ENCODE measurements at regions not wholly inside any gene's neighbourhood (a gene's known extent, or its start where the extent isn't known, plus 50 kb on each side); places are given as distances from the start of the nearest gene placed in this dataset.

DNA sequence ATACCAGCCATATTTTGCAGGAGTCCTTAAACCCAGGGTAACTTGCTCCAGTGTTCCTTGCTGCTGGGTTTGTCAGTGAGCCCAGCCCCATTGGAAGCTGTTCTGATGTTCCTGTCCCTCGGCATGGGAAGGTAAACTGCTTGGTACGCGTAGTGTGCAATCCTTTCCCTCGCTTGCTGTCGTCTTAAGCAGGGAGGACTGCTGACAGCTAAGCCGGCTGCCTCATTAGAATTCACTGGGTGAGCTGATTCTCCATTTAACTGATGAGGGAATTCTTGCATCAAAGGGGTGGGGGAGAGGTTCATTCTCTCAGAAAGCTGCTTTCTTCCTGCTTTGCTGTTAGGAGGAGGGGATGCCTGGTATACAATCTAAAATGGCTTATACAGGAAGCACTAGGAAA lies 164.6 kb downstream of the MID1IP1 start:
- no peak for DNase-seq (ENCODE audit: low spot score)
- Mint-ChIP-seq H3K27me3 (ENCODE audit: insufficient read depth) (no peaks in the 10 kb centered on the region), H3K9me3 (peaks cover 7% of the 10 kb centered on the region), H3K4me1 (ENCODE audit: low read depth) (peaks cover 2% of the 10 kb centered on the region), H3K36me3 (ENCODE audit: low read depth) (no peaks in the 10 kb centered on the region), H3K4me3 (no peak overlapping the region), H3K27ac (no peak overlapping the region)
- intact Hi-C loops (cut with micrococcal nuclease) = no loop called here

DNA sequence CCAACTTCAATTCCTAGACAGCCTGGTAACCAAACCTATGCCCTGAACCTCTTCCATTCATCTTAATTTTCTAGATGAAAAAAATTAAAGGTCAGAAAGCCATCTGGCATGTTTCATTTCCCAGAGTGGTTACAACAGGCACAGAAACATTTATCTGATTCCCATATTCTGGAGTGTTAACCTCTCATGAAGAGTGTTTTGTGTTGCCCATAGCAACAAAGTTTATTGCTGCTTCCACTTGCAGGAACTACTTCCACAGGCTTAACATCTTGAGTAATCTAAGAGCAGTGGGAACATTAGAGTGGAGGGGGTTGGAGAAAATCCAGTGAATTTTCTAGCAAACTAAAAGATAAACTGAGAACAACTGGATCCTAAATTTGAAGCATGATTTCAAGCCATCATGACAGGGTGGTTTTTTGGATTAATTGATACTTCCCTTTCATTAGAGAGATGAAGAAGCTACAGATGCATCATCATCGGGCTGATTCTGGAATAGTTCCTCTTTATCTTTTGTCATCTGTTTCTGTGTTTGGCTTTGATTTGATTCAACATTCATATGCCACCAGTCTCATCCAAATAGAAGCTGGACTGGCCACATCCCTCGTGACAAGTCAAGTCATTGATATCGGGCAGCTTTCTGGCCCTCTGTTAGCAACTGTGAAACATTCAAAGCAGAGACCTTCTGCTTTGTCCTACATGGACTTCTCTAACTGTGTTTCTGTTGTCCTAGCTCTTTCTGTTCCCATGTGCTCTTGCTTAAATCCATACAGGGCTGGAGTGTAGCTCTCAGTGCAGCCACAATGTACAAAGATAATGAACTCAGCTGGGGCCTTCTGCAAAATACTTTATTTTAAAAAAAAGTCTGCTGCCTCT lies 167.3 kb downstream of the MID1IP1 start:
- Mint-ChIP-seq H3K36me3 (ENCODE audit: low read depth) (no peaks in the 10 kb centered on the region), H3K9me3 (peaks cover 7% of the 10 kb centered on the region), H3K4me1 (ENCODE audit: low read depth) (peaks cover 7% of the 10 kb centered on the region), H3K4me3 (no peak overlapping the region), H3K27ac (no peak overlapping the region), H3K27me3 (ENCODE audit: insufficient read depth) (no peaks in the 10 kb centered on the region)
- intact Hi-C loops (cut with micrococcal nuclease) = no loop called here
- DNase-seq (ENCODE audit: low spot score) = no peak

DNA sequence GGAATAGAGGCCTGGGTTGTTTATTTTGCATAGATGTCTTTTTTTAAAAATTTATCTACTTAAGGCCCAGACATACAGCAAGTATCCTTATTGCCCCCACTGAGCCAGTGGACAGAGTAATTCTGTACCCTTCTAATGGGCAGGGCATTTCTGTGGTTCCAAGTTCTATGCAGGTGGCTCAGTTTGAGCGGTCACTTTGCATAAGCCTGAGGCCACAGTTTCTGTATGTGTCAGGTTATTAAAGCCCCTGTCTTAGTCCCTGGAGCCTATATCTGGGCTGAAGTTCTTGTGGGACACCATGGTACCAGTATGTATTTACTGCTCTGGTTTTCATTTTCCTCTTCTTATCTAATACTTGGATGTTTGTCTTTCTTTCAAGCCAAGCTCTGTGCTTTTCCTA lies 168.8 kb downstream of the MID1IP1 start:
- H3K4me3 Mint-ChIP-seq = no peak overlapping the region
- no peaks in the 10 kb centered on the region for H3K27me3 Mint-ChIP-seq (ENCODE audit: insufficient read depth)
- peaks cover 7% of the 10 kb centered on the region for H3K4me1 Mint-ChIP-seq (ENCODE audit: low read depth)
- no peaks in the 10 kb centered on the region for H3K36me3 Mint-ChIP-seq (ENCODE audit: low read depth)
- H3K27ac Mint-ChIP-seq = no peak overlapping the region
- no peaks in the 10 kb centered on the region for H3K9me3 Mint-ChIP-seq
- intact Hi-C loops (cut with micrococcal nuclease) = loop anchor here (5.0 kb wide), 1 partner anchor 163 kb away; no protein-coding TSS in a partner anchor
- DNase-seq (ENCODE audit: low spot score) = no peak

DNA sequence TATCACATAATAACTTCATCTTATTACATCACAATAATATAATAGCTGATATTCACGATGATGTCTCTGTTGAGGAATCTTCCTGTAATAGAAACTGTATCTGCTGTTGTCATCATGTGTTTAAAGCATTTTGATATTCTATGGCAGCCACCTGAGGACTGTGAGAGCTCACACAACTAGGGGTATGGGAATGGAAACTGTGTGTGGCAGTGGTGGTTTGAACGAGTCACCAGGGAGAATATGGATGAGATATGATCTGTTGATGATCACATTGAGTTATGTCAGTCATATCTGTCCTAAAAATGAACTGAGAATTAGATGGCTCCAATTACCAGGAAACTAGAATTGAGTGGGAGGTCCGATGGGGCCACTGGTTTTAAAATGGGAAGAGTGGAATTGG lies 169.6 kb downstream of the MID1IP1 start:
- no peak for DNase-seq (ENCODE audit: low spot score)
- Mint-ChIP-seq H3K36me3 (ENCODE audit: low read depth) (no peaks in the 10 kb centered on the region), H3K9me3 (no peaks in the 10 kb centered on the region), H3K27me3 (ENCODE audit: insufficient read depth) (no peaks in the 10 kb centered on the region), H3K27ac (no peak overlapping the region), H3K4me3 (no peak overlapping the region), H3K4me1 (ENCODE audit: low read depth) (peaks cover 7% of the 10 kb centered on the region)
- intact Hi-C loops (cut with micrococcal nuclease) = loop anchor here (5.0 kb wide), 1 partner anchor 164 kb away; no protein-coding TSS in a partner anchor

DNA sequence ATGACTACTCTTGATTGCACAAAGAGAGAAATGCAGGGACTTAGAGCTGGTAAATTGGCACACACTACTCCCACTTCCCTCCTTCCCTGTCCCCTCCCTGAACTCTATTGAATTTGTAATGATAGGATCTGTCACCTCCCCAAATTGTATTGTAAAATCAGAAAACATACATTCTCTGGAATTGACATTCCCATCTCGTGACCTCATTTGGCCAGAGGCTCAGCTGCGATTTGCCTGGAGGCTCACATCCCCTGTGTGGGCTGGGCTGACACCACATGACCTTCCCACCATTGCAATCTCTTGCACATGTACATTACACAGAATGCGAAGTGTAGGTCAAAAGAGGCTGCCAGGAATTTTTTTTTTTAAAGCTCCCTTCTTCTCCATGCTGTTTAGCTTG lies 172.1 kb downstream of the MID1IP1 start:
- H3K27me3 Mint-ChIP-seq (ENCODE audit: insufficient read depth) = no peaks in the 10 kb centered on the region
- H3K36me3 Mint-ChIP-seq (ENCODE audit: low read depth) = no peaks in the 10 kb centered on the region
- H3K4me3 Mint-ChIP-seq = no peak overlapping the region
- DNase-seq (ENCODE audit: low spot score) = no peak
- H3K4me1 Mint-ChIP-seq (ENCODE audit: low read depth) = peaks cover 7% of the 10 kb centered on the region
- H3K9me3 Mint-ChIP-seq = no peaks in the 10 kb centered on the region
- H3K27ac Mint-ChIP-seq = no peak overlapping the region
- intact Hi-C loops (cut with micrococcal nuclease) = loop anchor here (5.0 kb wide), 1 partner anchor 166 kb away; no protein-coding TSS in a partner anchor

GRCh38 chrX:38974542-38974941 lies 173.3 kb downstream of the MID1IP1 start:
- H3K9me3 Mint-ChIP-seq = no peaks in the 10 kb centered on the region
- H3K27ac Mint-ChIP-seq = no peak overlapping the region
- no peak for DNase-seq (ENCODE audit: low spot score)
- peaks cover 7% of the 10 kb centered on the region for H3K4me1 Mint-ChIP-seq (ENCODE audit: low read depth)
- H3K36me3 Mint-ChIP-seq (ENCODE audit: low read depth) = no peaks in the 10 kb centered on the region
- H3K4me3 Mint-ChIP-seq = no peak overlapping the region
- H3K27me3 Mint-ChIP-seq (ENCODE audit: insufficient read depth) = no peaks in the 10 kb centered on the region
- intact Hi-C loops (cut with micrococcal nuclease) = loop anchor here (5.0 kb wide), 1 partner anchor 167 kb away; no protein-coding TSS in a partner anchor

DNA sequence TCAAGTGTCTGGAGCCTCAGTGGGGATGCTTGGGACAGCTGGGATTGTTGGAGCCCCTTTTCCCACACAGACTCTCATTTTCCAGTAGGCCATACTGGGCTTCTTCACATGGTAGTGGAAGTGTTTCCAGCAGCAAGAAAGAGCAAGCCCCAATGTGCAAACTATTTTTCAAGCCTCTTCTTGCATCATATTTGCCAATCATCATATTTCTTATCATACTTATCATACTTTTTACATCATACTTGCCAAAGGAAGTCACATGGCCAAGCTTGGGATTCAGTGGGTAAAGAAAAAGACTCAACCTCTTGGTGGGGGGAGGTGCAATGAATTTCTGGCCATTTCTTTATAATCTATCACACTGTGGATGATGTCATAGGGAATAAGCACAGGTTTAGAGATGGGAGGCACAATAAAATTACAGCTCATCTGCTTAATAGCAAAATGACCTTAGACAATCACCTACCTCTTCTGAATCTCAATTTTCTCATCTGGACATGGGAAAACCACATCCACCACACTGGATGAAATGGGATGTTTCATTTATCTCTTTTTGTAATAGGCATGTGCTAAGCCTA lies 174.2 kb downstream of the MID1IP1 start:
- H3K27ac Mint-ChIP-seq = no peak overlapping the region
- H3K4me1 Mint-ChIP-seq (ENCODE audit: low read depth) = peaks cover 7% of the 10 kb centered on the region
- no peaks in the 10 kb centered on the region for H3K36me3 Mint-ChIP-seq (ENCODE audit: low read depth)
- no peaks in the 10 kb centered on the region for H3K27me3 Mint-ChIP-seq (ENCODE audit: insufficient read depth)
- H3K9me3 Mint-ChIP-seq = no peaks in the 10 kb centered on the region
- DNase-seq (ENCODE audit: low spot score) = no peak
- no peak overlapping the region for H3K4me3 Mint-ChIP-seq
- intact Hi-C loops (cut with micrococcal nuclease) = no loop called here

DNA sequence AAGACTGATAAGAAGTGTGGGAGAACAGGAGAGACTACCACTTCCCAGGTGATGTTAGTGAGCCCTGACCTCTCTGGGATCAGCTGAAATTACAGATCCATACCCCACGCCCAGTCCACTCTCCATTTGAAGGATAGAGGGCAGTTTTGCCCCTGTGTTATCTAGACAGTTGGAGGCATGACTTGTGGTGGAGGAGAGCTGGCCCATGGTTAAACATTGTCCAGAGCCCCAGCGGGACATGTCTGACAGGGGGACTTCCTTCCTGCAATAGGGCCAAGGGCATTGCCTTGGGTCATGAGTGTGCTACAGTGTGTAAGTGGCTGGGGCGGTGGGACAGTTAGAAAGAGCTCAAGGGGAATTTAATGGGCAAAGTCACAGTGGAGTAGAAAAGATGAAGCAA lies 181.1 kb downstream of the MID1IP1 start:
- Mint-ChIP-seq H3K9me3 (no peaks in the 10 kb centered on the region), H3K27ac (no peak overlapping the region), H3K4me3 (no peak overlapping the region), H3K4me1 (ENCODE audit: low read depth) (no peaks in the 10 kb centered on the region), H3K36me3 (ENCODE audit: low read depth) (no peaks in the 10 kb centered on the region), H3K27me3 (ENCODE audit: insufficient read depth) (no peaks in the 10 kb centered on the region)
- DNase-seq (ENCODE audit: low spot score) = no peak
- intact Hi-C loops (cut with micrococcal nuclease) = loop anchor here (10.0 kb wide), 1 partner anchor 318 kb away; no protein-coding TSS in a partner anchor

DNA sequence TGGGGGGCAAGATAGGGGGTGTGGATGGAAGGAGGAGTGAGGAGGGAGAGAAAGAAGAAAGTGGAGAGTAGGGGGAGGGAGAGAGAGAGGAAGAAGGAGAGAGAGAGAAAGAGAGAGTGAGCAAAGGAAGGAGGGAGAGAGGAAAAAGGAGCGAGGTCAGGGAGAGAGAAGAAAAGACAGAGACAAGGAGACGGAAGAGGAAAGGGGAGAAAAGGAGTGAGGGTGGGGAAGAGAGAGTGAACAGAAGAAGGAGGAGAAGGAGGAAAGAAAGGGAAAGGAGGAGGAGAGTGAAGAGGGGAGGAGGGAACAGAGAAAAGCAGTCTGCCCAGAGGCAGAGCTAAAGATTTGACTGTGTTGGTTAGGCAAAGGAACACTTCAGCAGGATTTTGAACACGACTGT lies 181.6 kb downstream of the MID1IP1 start:
- H3K27ac Mint-ChIP-seq = no peak overlapping the region
- intact Hi-C loops (cut with micrococcal nuclease) = loop anchor here (10.0 kb wide), 1 partner anchor 318 kb away; no protein-coding TSS in a partner anchor
- H3K27me3 Mint-ChIP-seq (ENCODE audit: insufficient read depth) = no peaks in the 10 kb centered on the region
- no peak overlapping the region for H3K4me3 Mint-ChIP-seq
- H3K4me1 Mint-ChIP-seq (ENCODE audit: low read depth) = no peaks in the 10 kb centered on the region
- no peak for DNase-seq (ENCODE audit: low spot score)
- no peaks in the 10 kb centered on the region for H3K9me3 Mint-ChIP-seq
- no peaks in the 10 kb centered on the region for H3K36me3 Mint-ChIP-seq (ENCODE audit: low read depth)

DNA sequence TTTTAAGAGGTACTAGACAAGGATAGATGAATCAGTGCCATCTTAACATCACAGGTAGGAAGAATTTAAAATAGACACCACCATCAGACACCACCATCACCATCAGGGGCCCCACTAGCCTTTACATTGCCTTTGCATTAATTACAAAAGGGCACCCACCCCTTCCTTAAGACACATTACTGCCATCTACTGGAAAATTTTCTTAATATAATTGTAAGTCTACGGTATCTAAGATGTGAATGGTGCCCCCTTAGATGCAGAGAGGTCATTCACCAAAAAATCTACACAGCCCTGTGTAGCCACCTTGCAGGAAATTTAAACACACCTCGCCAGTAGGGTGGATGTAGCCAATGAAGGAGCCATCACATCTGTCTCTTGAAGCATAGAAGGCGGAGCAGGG lies 184.1 kb downstream of the MID1IP1 start:
- DNase-seq (ENCODE audit: low spot score) = no peak
- no peak overlapping the region for H3K4me3 Mint-ChIP-seq
- H3K4me1 Mint-ChIP-seq (ENCODE audit: low read depth) = no peaks in the 10 kb centered on the region
- H3K36me3 Mint-ChIP-seq (ENCODE audit: low read depth) = no peaks in the 10 kb centered on the region
- intact Hi-C loops (cut with micrococcal nuclease) = loop anchor here (1.0 to 10.0 kb wide), 5 partner anchors 179 to 321 kb away; no protein-coding TSS in a partner anchor
- H3K27ac Mint-ChIP-seq = no peak overlapping the region
- peaks cover 2% of the 10 kb centered on the region for H3K27me3 Mint-ChIP-seq (ENCODE audit: insufficient read depth)
- H3K9me3 Mint-ChIP-seq = no peaks in the 10 kb centered on the region

- DNase-seq (ENCODE audit: low spot score) = no peak
- peaks cover 2% of the 10 kb centered on the region for H3K27me3 Mint-ChIP-seq (ENCODE audit: insufficient read depth)
- H3K9me3 Mint-ChIP-seq = no peaks in the 10 kb centered on the region
- H3K27ac Mint-ChIP-seq = no peak overlapping the region
- no peak overlapping the region for H3K4me3 Mint-ChIP-seq
- H3K36me3 Mint-ChIP-seq (ENCODE audit: low read depth) = no peaks in the 10 kb centered on the region
- intact Hi-C loops (cut with micrococcal nuclease) = loop anchor here (1.0 to 10.0 kb wide), 5 partner anchors 179 to 321 kb away; no protein-coding TSS in a partner anchor
- no peaks in the 10 kb centered on the region for H3K4me1 Mint-ChIP-seq (ENCODE audit: low read depth)
Measured at GRCh38 chrX:38985945-38986344, 184.7 kb downstream of the MID1IP1 start.

DNA sequence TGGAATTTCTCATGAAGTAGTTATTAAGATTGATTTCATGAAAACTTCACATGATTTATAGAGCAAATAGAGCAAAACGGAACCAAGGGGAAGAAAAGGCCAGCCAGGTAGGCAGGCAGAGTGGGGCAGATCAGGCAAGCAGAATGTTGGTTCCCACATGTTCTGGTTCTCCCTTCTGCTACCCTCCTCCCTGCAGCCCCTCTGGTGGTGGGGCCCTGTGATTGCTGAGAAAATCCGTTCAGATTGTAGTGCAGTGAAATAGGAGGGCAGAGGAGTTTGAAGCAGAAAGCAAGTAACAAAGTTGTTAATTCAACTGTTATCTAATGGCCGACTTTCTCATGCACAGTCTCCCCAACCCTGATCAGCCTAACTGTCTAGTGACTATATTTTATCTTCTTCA lies 185.3 kb downstream of the MID1IP1 start:
- peaks cover 2% of the 10 kb centered on the region for H3K27me3 Mint-ChIP-seq (ENCODE audit: insufficient read depth)
- no peak overlapping the region for H3K4me3 Mint-ChIP-seq
- H3K4me1 Mint-ChIP-seq (ENCODE audit: low read depth) = no peaks in the 10 kb centered on the region
- no peak for DNase-seq (ENCODE audit: low spot score)
- intact Hi-C loops (cut with micrococcal nuclease) = loop anchor here (10.0 kb wide), 1 partner anchor 322 kb away; no protein-coding TSS in a partner anchor
- H3K9me3 Mint-ChIP-seq = no peaks in the 10 kb centered on the region
- no peaks in the 10 kb centered on the region for H3K36me3 Mint-ChIP-seq (ENCODE audit: low read depth)
- no peak overlapping the region for H3K27ac Mint-ChIP-seq

GRCh38 chrX:38987198-38987651 lies 186.0 kb downstream of the MID1IP1 start:
- Mint-ChIP-seq H3K9me3 (no peaks in the 10 kb centered on the region), H3K4me1 (ENCODE audit: low read depth) (no peaks in the 10 kb centered on the region), H3K27me3 (ENCODE audit: insufficient read depth) (peaks cover 2% of the 10 kb centered on the region), H3K4me3 (no peak overlapping the region), H3K27ac (no peak overlapping the region), H3K36me3 (ENCODE audit: low read depth) (no peaks in the 10 kb centered on the region)
- no peak for DNase-seq (ENCODE audit: low spot score)
- intact Hi-C loops (cut with micrococcal nuclease) = loop anchor here (10.0 kb wide), 1 partner anchor 322 kb away; no protein-coding TSS in a partner anchor
